K562 (cell line): ENCODE measurements at regions not wholly inside any gene's neighbourhood (a gene's known extent, or its start where the extent isn't known, plus 50 kb on each side); places are given as distances from the start of the nearest gene placed in this dataset.

Experiments used
- ATAC-seq: fragments of 200-7000 bp; cut with Tn5 transposase; 3 replicates; pipeline ENCODE4 v1.9.1; 2020; ENCODE audit warnings: moderate library complexity
- BruUV-seq: library from RNA; stranded (reverse); fragments of 400-500 nt; replicated peaks from 2 replicates; lab custom pipeline; 2021; lab: Mats Ljungman, UMichigan
- CTCF ChIA-PET: fragments of 300-600 bp; formaldehyde crosslinking; extraction: SDS; loops from one replicate; lab custom pipeline; 2021; ENCODE audit warnings: low intra/inter-chr PET ratio; lab: Yijun Ruan, JAX
- POLR2A ChIA-PET: fragments of 300-600, 350-650 bp; sonication (Branson Sonifier 250); formaldehyde crosslinking; extraction: SDS; loops from one replicate; lab custom pipeline; 2021; ENCODE audit warnings: antibody characterized with exemption, inconsistent platforms; lab: Yijun Ruan, JAX
- DNase-seq, 4 experiments: peaks; one replicate each; pipeline versions ENCODE4 v3.0.0 to v3.0.0-alpha.2; 2011 to 2018; ENCODE audit warnings: low spot score in 3 of 4, mixed read lengths in 3 of 4; ENCODE audit errors: extremely low read depth in 1 of 4
- FAIRE-seq: peaks from 2 replicates; lab custom pipeline; 2011; peaks lifted over from hg19 to GRCh38; lab: Jason Lieb, UNC
- H2AFZ ChIP-seq: 2 replicates; pipeline ENCODE4 v1.6.0; 2011; ENCODE audit warnings: low read depth, low read length, control low read depth, inconsistent platforms
- H3K27ac ChIP-seq: fragments of 200-600 bp; 3 replicates; pipeline ENCODE4 v1.8.0; 2011; ENCODE audit warnings: low read depth, mild to moderate bottlenecking, control low read depth, inconsistent platforms, low read length, moderate library complexity, mixed read lengths; ENCODE audit errors: extremely low read depth
- H3K27me3 ChIP-seq, 2 experiments: fragments of 300-600 bp in 1 of 2; 2 replicates in 1 of 2; 3 replicates in 1 of 2; pipeline versions ENCODE4 v1.6.0 to v1.8.0; 2011; ENCODE audit warnings: inconsistent platforms in 2 of 2, low read length in 2 of 2, mild to moderate bottlenecking in 1 of 2, mixed read lengths in 1 of 2, moderate library complexity in 1 of 2; ENCODE audit not compliant: control insufficient read depth in 2 of 2, insufficient read depth in 2 of 2
- H3K36me3 ChIP-seq: fragments of 300-600 bp; 3 replicates; pipeline ENCODE4 v1.8.0; 2011; ENCODE audit warnings: mild to moderate bottlenecking, low read length, inconsistent platforms; ENCODE audit not compliant: control insufficient read depth, insufficient read depth
- H3K4me1 ChIP-seq, 2 experiments: fragments of 200-600 bp in 1 of 2; replicated peaks in 1 of 2; 2 replicates in 1 of 2; 3 replicates in 1 of 2; pipeline versions ENCODE4 v1.5.1 to v1.8.0; 2011; ENCODE audit warnings: inconsistent platforms in 2 of 2, low read length in 2 of 2, mild to moderate bottlenecking in 1 of 2, mixed read lengths in 1 of 2, moderate library complexity in 1 of 2; ENCODE audit not compliant: control insufficient read depth in 2 of 2, insufficient read depth in 2 of 2
- H3K4me2 ChIP-seq: 2 replicates; pipeline ENCODE4 v1.6.1; 2011; ENCODE audit warnings: low read length, control low read depth, inconsistent platforms, mixed read lengths; ENCODE audit not compliant: insufficient read depth
- H3K4me3 ChIP-seq: fragments of 200-600 bp; sonication (generic), shearing (Covaris generic); 2 replicates; pipeline ENCODE4 v1.5.1; 2016; ENCODE audit warnings: control low read depth, inconsistent platforms
- H3K79me2 ChIP-seq: fragments of 200-600 bp; 3 replicates; pipeline ENCODE4 v1.8.0; 2011; ENCODE audit warnings: low read length, inconsistent platforms; ENCODE audit not compliant: control insufficient read depth, insufficient read depth
- H3K9ac ChIP-seq, 2 experiments: 2 replicates each; pipeline versions ENCODE4 v1.6.0 to v1.6.1; 2011; ENCODE audit warnings: low read depth in 2 of 2, low read length in 2 of 2, control low read depth in 1 of 2, inconsistent platforms in 1 of 2, mild to moderate bottlenecking in 1 of 2, mixed read lengths in 1 of 2; ENCODE audit not compliant: insufficient read depth in 1 of 2
- H3K9me1 ChIP-seq: one replicate; pipeline ENCODE4 v1.6.0; 2011; ENCODE audit warnings: inconsistent platforms, mild to moderate bottlenecking, low read length, moderate library complexity; ENCODE audit not compliant: control insufficient read depth, insufficient read depth
- H3K9me3 ChIP-seq: replicated peaks from 2 replicates; pipeline ENCODE4 v1.5.1; 2011; ENCODE audit warnings: low read depth, low read length, inconsistent platforms; ENCODE audit not compliant: control insufficient read depth, insufficient read depth
- H4K20me1 ChIP-seq: replicated peaks from 2 replicates; pipeline ENCODE4 v1.6.1; 2011; ENCODE audit warnings: low read length, inconsistent platforms, mixed read lengths; ENCODE audit not compliant: control insufficient read depth, insufficient read depth
- ARHGAP35 ChIP-seq: fragments of 450-650 bp; IDR thresholded peaks from 2 replicates; pipeline ENCODE4 v1.6.1; 2018; ENCODE audit not compliant: partially characterized antibody
- BCOR ChIP-seq: fragments of 450-650 bp; IDR thresholded peaks from 2 replicates; pipeline ENCODE4 v1.6.1; 2016
- IRF2 ChIP-seq: sonication (generic); formaldehyde crosslinking; IDR thresholded peaks from 2 replicates; pipeline ENCODE4 v1.8.1; 2022; ENCODE audit warnings: mild to moderate bottlenecking, missing genetic modification reagents
- JUN ChIP-seq, 2 experiments: sonication (generic) in 1 of 2; formaldehyde crosslinking in 1 of 2; IDR thresholded peaks; 2 replicates each; pipeline versions ENCODE4 v1.6.1 to v1.8.0; 2012 to 2022; ENCODE audit warnings: borderline replicate concordance in 2 of 2, mild to moderate bottlenecking in 2 of 2, improper control_type of control experiment in 1 of 2, low read depth in 1 of 2, low read length in 1 of 2, missing genetic modification reagents in 1 of 2
- KDM1A ChIP-seq, 2 experiments: fragments of 450-650 bp; IDR thresholded peaks; 2 replicates each; pipeline ENCODE4 v1.6.1; 2016; ENCODE audit warnings: mild to moderate bottlenecking in 2 of 2
- MAZ ChIP-seq, 2 experiments: fragments of 450-650 bp in 1 of 2; sonication (generic) in 1 of 2; formaldehyde crosslinking; IDR thresholded peaks in 1 of 2; conservative IDR thresholded peaks in 1 of 2; 2 replicates each; pipeline versions ENCODE4 v1.4.0 to v1.5.0; 2020; ENCODE audit warnings: mild to moderate bottlenecking in 1 of 2, missing genetic modification reagents in 1 of 2
- NFE2L1 ChIP-seq: fragments of 450-650 bp; IDR thresholded peaks from 2 replicates; pipeline ENCODE4 v1.6.1; 2016; ENCODE audit warnings: missing genetic modification characterization, low read depth, mild to moderate bottlenecking, missing compliant biosample characterization, moderate library complexity, borderline replicate concordance
- NFRKB ChIP-seq: fragments of 450-650 bp; IDR thresholded peaks from 2 replicates; pipeline ENCODE4 v1.6.1; 2016; ENCODE audit warnings: low read depth
- PKNOX1 ChIP-seq: fragments of 450-650 bp; IDR thresholded peaks from 2 replicates; pipeline ENCODE4 v1.6.1; 2016
- POU5F1 ChIP-seq: fragments of 150-350 bp; IDR thresholded peaks from 2 replicates; pipeline ENCODE4 v1.6.1; 2014; ENCODE audit warnings: borderline replicate concordance, low read length, low read depth, mild to moderate bottlenecking; ENCODE audit not compliant: partially characterized antibody
- RBM14 ChIP-seq: fragments of 200-400 bp; formaldehyde crosslinking; IDR thresholded peaks from 2 replicates; pipeline ENCODE4 v1.6.1; 2018; ENCODE audit warnings: low read depth, mild to moderate bottlenecking, low read length, moderate library complexity, borderline replicate concordance; ENCODE audit not compliant: insufficient read depth
- RFX5 ChIP-seq: IDR thresholded peaks from 2 replicates; pipeline ENCODE4 v1.6.1; 2011; ENCODE audit warnings: low read depth, mild to moderate bottlenecking, improper control_type of control experiment, low read length
- SNAPC5 ChIP-seq: fragments of 250-450 bp; sonication (Bioruptor Pico); IDR thresholded peaks from 2 replicates; pipeline ENCODE4 v1.8.0; 2021; ENCODE audit warnings: moderate library complexity, mild to moderate bottlenecking, inconsistent platforms
- U2AF1 ChIP-seq: fragments of 200-400 bp; formaldehyde crosslinking; optimal IDR thresholded peaks from 2 replicates; pipeline ENCODE3; 2017; ENCODE audit warnings: mild to moderate bottlenecking, low read depth, low read length, moderate library complexity
- ZNF197 ChIP-seq: fragments of 200-800 bp; sonication (Bioruptor generic); IDR thresholded peaks from 2 replicates; pipeline ENCODE4 v1.6.1; 2016; ENCODE audit warnings: low read depth, missing genetic modification characterization, missing compliant biosample characterization
- ZNF316 ChIP-seq: fragments of 450-650 bp; IDR thresholded peaks from 2 replicates; pipeline ENCODE4 v1.6.1; 2016
- ZNF695 ChIP-seq: fragments of 450-650 bp; formaldehyde crosslinking; IDR thresholded peaks from 2 replicates; pipeline ENCODE4 v1.4.0; 2020; ENCODE audit warnings: mild to moderate bottlenecking, moderate library complexity
- ZSCAN32 ChIP-seq: fragments of 450-650 bp; formaldehyde crosslinking; IDR thresholded peaks from 2 replicates; pipeline ENCODE4 v1.4.0; 2020; ENCODE audit warnings: mild to moderate bottlenecking, moderate library complexity
- WGBS: fragments of 100-300 bp; shearing (Covaris generic); methylation state at CpG from one replicate; pipeline ENCODE4 v1.1.6; 2016; ENCODE audit warnings: low coverage, mixed read lengths; ENCODE audit not compliant: insufficient coverage; ENCODE audit errors: missing lambda C conversion rate; 5-methylcytosine and 5-hydroxymethylcytosine counted together
- in situ Hi-C: fragments of 300-500 bp; cut with MboI; formaldehyde crosslinking; loops from 4 replicates; pipeline ENCODE4 v1.15.0; 2018; ENCODE audit warnings: inconsistent platforms, mixed read lengths
- intact Hi-C: fragments of 100-400 bp; cut with micrococcal nuclease; formaldehyde crosslinking; loops from 2 replicates; pipeline ENCODE4 v1.14.2; 2022
- TF ChIP-seq, protein P1 (sequence below): fragments of 250-450 bp; sonication (Bioruptor Pico); IDR thresholded peaks from 2 replicates; pipeline ENCODE4 v1.5.0; 2021; ENCODE audit warnings: mild to moderate bottlenecking, moderate library complexity

DNA sequence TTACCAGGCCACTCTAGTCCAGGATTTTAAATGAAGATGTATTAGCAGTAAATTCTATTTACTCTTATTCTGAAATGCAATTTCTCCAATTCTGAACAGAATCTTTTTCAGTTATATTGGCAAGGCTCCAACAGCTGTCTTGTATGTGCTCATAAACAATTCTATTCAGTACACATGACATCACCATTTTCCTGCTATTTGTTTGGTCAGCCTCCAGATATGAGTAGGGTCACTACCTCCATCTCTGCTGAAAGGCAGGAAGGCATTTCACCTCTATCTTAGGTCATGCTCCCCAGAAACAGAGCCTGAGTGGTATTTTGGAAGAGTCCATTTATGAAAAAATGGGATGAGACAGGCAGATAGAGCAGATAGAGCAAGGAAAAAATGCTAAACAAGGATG is 151.1 kb upstream of the ADGRL3 start (continued):
- TF ChIP-seq, protein P1, sequence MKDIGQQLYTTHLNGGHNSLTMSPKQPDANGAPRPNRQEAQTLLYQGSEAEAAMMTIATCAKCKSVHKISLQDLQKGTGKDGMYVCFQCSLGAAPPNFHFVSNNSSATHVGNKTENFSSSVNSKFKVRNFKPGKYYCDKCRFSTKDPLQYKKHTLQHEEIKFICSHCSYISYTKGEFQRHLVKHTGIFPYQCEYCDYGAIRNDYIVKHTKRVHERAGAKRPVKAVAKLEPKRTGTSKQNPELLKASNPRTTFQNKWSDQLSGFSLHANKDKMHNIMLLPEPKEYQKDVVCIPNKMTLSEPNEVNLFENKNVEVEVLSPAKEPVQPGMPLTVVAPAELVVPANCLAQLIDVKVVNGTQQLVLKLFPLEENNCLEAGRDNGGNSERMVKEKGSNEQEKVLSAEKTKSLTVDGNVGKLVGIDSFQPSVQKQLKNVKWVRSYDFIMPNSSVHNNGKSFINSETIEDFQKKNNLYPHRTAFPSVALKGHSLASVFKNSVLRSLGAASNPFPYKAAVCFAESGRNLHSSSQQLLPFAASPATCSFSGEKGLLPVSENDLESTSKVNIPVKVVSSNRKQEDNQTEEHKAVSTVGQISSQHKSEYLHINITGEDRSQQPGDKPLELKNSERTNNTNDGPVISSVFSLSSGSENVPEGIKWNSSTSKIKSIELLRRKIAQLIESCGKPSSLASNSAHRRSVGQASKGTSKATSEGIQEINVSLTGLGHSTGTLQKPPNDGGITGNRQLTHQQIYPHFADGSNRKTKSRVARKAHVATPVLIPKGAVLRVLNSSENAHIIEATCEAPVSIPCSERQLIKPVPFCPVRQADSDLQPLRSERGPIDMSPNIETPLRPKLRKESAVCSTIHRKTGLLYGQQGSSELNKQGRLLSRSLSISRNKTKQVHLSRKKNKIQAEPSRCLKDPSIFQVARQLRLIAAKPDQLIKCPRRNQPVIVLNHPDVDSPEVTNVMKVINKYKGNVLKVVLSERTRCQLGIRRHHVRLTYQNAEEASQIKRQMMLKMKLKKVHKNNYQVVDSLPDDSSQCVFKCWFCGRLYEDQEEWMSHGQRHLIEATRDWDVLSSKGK (CRISPR knock-in tag), result no peak
- TF ChIP-seq ZNF197 (CRISPR knock-in tag) (no peak), SNAPC5 (CRISPR knock-in tag) (no peak), PKNOX1 (no peak), ZSCAN32 (CRISPR knock-in tag) (no peak)

DNA sequence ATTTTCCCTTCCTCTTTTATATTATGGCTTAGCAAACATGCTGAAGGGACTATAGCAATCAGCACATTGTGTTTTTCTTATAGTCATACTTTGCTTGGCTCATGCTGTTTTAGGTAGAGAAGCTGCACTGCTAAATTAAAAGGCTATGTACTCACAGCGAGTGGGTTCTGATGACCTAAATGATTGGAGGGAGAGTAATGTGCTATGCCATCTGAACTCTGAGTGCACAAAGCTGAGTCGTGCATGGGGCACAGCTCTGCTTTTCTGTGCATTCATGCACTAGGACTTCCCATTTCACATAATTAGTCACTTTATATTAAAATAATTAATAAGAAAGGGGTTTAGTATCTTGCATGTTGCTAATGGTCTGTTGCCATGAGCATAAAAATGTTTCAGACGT is 132.7 kb upstream of the ADGRL3 start:
- CTCF ChIA-PET, result no interaction called here
- no peak overlapping the region for H3K27ac ChIP-seq
- no peaks in the 10 kb centered on the region; the same call in 1 of the 2 replicates for H3K9me3 ChIP-seq
- no peak for DNase-seq
- H3K4me2 ChIP-seq, result no peak overlapping the region
- TF ChIP-seq U2AF1, result no peak
- no peak for TF ChIP-seq ARHGAP35
- TF ChIP-seq JUN (IDR thresholded peaks at IDR 0.05; ENCODE audit: borderline replicate concordance, low read depth, low read length), result no peak
- no peak for TF ChIP-seq JUN (CRISPR knock-in tag; IDR thresholded peaks at IDR 0.05; ENCODE audit: borderline replicate concordance)
- TF ChIP-seq RBM14, result no peak
- TF ChIP-seq ZNF695 (CRISPR knock-in tag), result no peak
- no peak for TF ChIP-seq BCOR
- TF ChIP-seq POU5F1, result no peak
- TF ChIP-seq NFRKB, result no peak
- no peak for TF ChIP-seq IRF2 (CRISPR knock-in tag)
- TF ChIP-seq KDM1A (IDR thresholded peaks at IDR 0.05), result no peak
- TF ChIP-seq RFX5, result no peak
- TF ChIP-seq NFE2L1 (tag), result no peak
- no peak for TF ChIP-seq MAZ (CRISPR knock-in tag; conservative IDR thresholded peaks at IDR 0.05 in 1 of 2, IDR thresholded peaks at IDR 0.05 in 1 of 2)
- TF ChIP-seq ZNF316, result no peak
- TF ChIP-seq, all 486 proteins: peak for 0
- BruUV-seq, result no TSS peak
- no peaks in the 10 kb centered on the region for H4K20me1 ChIP-seq
- no peaks in the 10 kb centered on the region for H3K36me3 ChIP-seq
- H3K4me1 ChIP-seq, result no peaks in the 10 kb centered on the region
- no peak overlapping the region for H3K9ac ChIP-seq
- H3K4me3 ChIP-seq, result no peak overlapping the region
- no peaks in the 10 kb centered on the region for H3K9me1 ChIP-seq
- POLR2A ChIA-PET, result no interaction called here
- in situ Hi-C loops, result no loop called here
- 0% methylated on average over 3 of the region's 3 CpGs for WGBS
- ATAC-seq, result no peak
- H3K27me3 ChIP-seq, result no peaks in the 10 kb centered on the region
- H2AFZ ChIP-seq, result no peak overlapping the region
- no peaks in the 10 kb centered on the region for H3K79me2 ChIP-seq
- FAIRE-seq, result no peak
- intact Hi-C loops, result no loop called here
